HL-60 (cell line): ENCODE measurements at regions not wholly inside any gene's neighbourhood (a gene's known extent, or its start where the extent isn't known, plus 50 kb on each side); places are given as distances from the start of the nearest gene placed in this dataset.

Experiments
- DNase-seq, 2 experiments: peaks; one replicate each; pipeline ENCODE4 v3.0.0-alpha.2; 2010 to 2020; ENCODE audit warnings: low read depth in 1 of 2, low spot score in 1 of 2
- H3K27ac ChIP-seq: fragments of 250-450 bp; sonication (Bioruptor Pico); replicated peaks from 2 replicates; pipeline ENCODE4 v1.5.1; 2020; ENCODE audit warnings: mild to moderate bottlenecking, moderate library complexity
- H3K27me3 ChIP-seq: fragments of 250-450 bp; sonication (Bioruptor Pico); 2 replicates; pipeline ENCODE4 v1.5.1; 2021; ENCODE audit warnings: mild to moderate bottlenecking, moderate library complexity; ENCODE audit not compliant: insufficient read depth, poor library complexity, severe bottlenecking
- H3K4me3 ChIP-seq: replicated peaks from 2 replicates; pipeline ENCODE4 v1.5.1; 2011; ENCODE audit warnings: mild to moderate bottlenecking, control low read depth, low read length; ENCODE audit not compliant: insufficient read depth
- GABPA ChIP-seq: IDR thresholded peaks from 2 replicates; pipeline ENCODE4 v1.6.1; 2012; ENCODE audit warnings: low read depth
- POLR2AphosphoS5 ChIP-seq: IDR thresholded peaks from 2 replicates; pipeline ENCODE4 v1.6.1; 2012; ENCODE audit warnings: low read depth
- REST ChIP-seq: IDR thresholded peaks from 2 replicates; pipeline ENCODE4 v1.6.1; 2012; ENCODE audit warnings: low read depth; ENCODE audit not compliant: insufficient replicate concordance
- SPI1 ChIP-seq: IDR thresholded peaks from 2 replicates; pipeline ENCODE4 v1.6.1; 2012; ENCODE audit warnings: low read depth, mild to moderate bottlenecking, borderline replicate concordance
- TF ChIP-seq, protein P1 (sequence below): IDR thresholded peaks from one replicate; pipeline ENCODE4 v1.5.1; 2011; ENCODE audit warnings: low read length, control low read depth, inconsistent platforms; ENCODE audit not compliant: insufficient read depth

- Histone ChIP-seq H3K4me3 (no peak overlapping the region), H3K27me3 (no peaks in the 10 kb centered on the region), H3K27ac (no peak overlapping the region)
- no peak for DNase-seq
- TF ChIP-seq GABPA = no peak
- TF ChIP-seq SPI1 = no peak
- TF ChIP-seq, protein P1, sequence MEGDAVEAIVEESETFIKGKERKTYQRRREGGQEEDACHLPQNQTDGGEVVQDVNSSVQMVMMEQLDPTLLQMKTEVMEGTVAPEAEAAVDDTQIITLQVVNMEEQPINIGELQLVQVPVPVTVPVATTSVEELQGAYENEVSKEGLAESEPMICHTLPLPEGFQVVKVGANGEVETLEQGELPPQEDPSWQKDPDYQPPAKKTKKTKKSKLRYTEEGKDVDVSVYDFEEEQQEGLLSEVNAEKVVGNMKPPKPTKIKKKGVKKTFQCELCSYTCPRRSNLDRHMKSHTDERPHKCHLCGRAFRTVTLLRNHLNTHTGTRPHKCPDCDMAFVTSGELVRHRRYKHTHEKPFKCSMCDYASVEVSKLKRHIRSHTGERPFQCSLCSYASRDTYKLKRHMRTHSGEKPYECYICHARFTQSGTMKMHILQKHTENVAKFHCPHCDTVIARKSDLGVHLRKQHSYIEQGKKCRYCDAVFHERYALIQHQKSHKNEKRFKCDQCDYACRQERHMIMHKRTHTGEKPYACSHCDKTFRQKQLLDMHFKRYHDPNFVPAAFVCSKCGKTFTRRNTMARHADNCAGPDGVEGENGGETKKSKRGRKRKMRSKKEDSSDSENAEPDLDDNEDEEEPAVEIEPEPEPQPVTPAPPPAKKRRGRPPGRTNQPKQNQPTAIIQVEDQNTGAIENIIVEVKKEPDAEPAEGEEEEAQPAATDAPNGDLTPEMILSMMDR = no peak
- no peak for TF ChIP-seq POLR2AphosphoS5
- TF ChIP-seq REST = no peak
These were observed 1615.8 kb downstream of the SI start for GRCh38 chr3:163462446-163462845.

- no peak for DNase-seq
- no peak overlapping the region for H3K27ac ChIP-seq
- TF ChIP-seq, protein P1 = no peak
- TF ChIP-seq GABPA (no peak), SPI1 (no peak)
- H3K27me3 ChIP-seq = no peaks in the 10 kb centered on the region
- H3K4me3 ChIP-seq = no peak overlapping the region
These were observed 1627.6 kb downstream of the SI start for GRCh38 chr3:163450698-163451097.

DNA sequence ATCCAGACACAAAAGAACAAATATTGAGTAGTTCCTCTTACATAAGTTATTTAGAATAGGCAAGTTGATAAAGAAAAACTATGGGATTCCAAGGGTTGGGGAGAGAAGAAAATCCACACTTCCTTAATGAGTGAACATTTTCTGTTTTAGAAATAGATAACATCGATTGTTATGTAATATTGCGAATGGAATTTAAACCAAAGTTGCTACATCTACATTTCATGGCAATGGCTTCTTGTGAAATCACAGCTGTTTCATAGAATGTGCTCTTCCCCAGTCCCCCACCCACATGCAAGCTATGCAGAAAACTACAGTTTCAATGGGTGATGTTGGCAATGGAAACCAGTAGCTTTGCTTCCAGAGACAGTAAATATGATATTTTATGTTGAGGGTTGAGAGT, 1639.5 kb downstream of the SI start:
- TF ChIP-seq GABPA (no peak), SPI1 (no peak), POLR2AphosphoS5 (no peak), REST (no peak)
- TF ChIP-seq, protein P1 = no peak
- Histone ChIP-seq H3K27me3 (no peaks in the 10 kb centered on the region), H3K27ac (no peak overlapping the region), H3K4me3 (no peak overlapping the region)
- DNase-seq = no peak

DNA sequence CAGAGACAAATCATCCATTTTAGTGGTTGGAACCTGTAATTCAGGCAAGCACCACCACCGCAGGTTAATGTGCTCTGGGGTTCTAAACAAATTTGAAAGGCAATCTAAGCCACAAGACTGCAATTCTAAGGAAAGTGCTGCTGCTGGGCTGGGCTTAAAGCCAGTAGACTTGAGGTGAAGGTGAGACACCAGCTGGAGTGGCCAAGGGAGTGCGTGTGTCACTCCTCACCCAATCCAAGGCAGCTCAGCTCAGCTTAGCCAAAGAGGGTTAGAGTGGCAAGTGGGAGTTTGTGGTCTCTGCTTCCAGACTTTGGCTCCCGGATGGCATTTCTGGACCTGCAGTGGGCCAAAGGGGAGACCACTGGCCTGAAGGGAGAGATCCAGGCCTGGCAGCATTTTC, 1655.6 kb downstream of the SI start:
- Histone ChIP-seq H3K27ac (no peak overlapping the region), H3K4me3 (no peak overlapping the region), H3K27me3 (no peaks in the 10 kb centered on the region)
- DNase-seq = no peak
- no peak for TF ChIP-seq GABPA
- no peak for TF ChIP-seq POLR2AphosphoS5
- TF ChIP-seq, protein P1 = no peak
- no peak for TF ChIP-seq REST
